ENCODE measurements at regions not wholly inside any gene's neighbourhood (a gene's known extent, or its start where the extent isn't known, plus 50 kb on each side); places are given as distances from the start of the nearest gene placed in this dataset.

- no peak for DNase-seq
These were observed 180.0 kb upstream of the LHX5 start for GRCh38 chr12:113651662-113652061.

- DNase-seq = no peak
These were observed 178.8 kb upstream of the LHX5 start for GRCh38 chr12:113650476-113650875.

GRCh38 chr12:113649256-113649830 lies 177.7 kb upstream of the LHX5 start:
- no peak for DNase-seq

- no peak for DNase-seq
These were observed 175.4 kb upstream of the LHX5 start for GRCh38 chr12:113647048-113647447.

GRCh38 chr12:113645603-113646002 lies 173.9 kb upstream of the LHX5 start:
- no peak for DNase-seq

- no peak for DNase-seq
These were observed 173.5 kb upstream of the LHX5 start for GRCh38 chr12:113645183-113645582.

- no peak for DNase-seq
These were observed 171.7 kb upstream of the LHX5 start for GRCh38 chr12:113643177-113643974.

GRCh38 chr12:113642672-113643071 lies 171.0 kb upstream of the LHX5 start:
- DNase-seq = no peak

GRCh38 chr12:113642216-113642615 lies 170.5 kb upstream of the LHX5 start:
- DNase-seq = no peak

GRCh38 chr12:113641426-113642030 lies 169.9 kb upstream of the LHX5 start:
- no peak for DNase-seq

- DNase-seq = no peak
These were observed 169.2 kb upstream of the LHX5 start for GRCh38 chr12:113640837-113641236.

- DNase-seq = no peak
These were observed 167.8 kb upstream of the LHX5 start for GRCh38 chr12:113639474-113639873.

- no peak for DNase-seq
These were observed 166.7 kb upstream of the LHX5 start for GRCh38 chr12:113638460-113638775.

GRCh38 chr12:113634982-113635381 lies 163.3 kb upstream of the LHX5 start:
- no peak for DNase-seq

GRCh38 chr12:113634474-113634873 lies 162.8 kb upstream of the LHX5 start:
- no peak for DNase-seq

- DNase-seq = no peak
These were observed 162.1 kb upstream of the LHX5 start for GRCh38 chr12:113633678-113634332.

- DNase-seq = no peak
These were observed 159.0 kb upstream of the LHX5 start for GRCh38 chr12:113630625-113631024.

GRCh38 chr12:113625499-113625898 lies 153.8 kb upstream of the LHX5 start:
- DNase-seq = no peak

- DNase-seq = no peak
These were observed 150.7 kb upstream of the LHX5 start for GRCh38 chr12:113622410-113622809.

- DNase-seq = no peak
These were observed 148.8 kb upstream of the LHX5 start for GRCh38 chr12:113620437-113620976.

GRCh38 chr12:113619202-113619601 lies 147.5 kb upstream of the LHX5 start:
- DNase-seq = no peak

GRCh38 chr12:113613414-113613813 lies 141.7 kb upstream of the LHX5 start:
- DNase-seq = no peak

GRCh38 chr12:113612793-113613192 lies 141.1 kb upstream of the LHX5 start:
- DNase-seq = no peak

All from NCI-H187 treated with DMSO at 0.1 percent for 48 hours (cell line).